ENCODE measurements at regions not wholly inside any gene's neighbourhood (a gene's known extent, or its start where the extent isn't known, plus 50 kb on each side); places are given as distances from the start of the nearest gene placed in this dataset.

DNA sequence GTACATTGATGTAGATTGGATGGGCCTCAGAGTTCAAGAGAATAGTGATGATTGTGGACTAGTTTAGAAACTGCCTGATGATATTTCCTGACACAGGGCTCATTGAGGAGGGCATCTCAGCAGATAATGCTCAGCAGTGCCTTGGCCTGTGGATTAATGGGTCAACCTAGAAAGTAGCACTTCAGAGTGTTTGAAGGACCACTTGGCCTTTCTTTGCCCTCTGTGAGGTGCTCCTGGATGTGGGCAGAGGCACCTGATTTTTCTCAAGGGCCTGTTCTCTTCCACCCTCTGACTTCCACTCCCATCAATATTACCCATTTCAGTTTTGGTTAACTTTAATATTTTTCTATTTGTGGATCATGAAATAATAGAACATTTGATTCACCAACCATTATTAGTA, 270.6 kb upstream of the BMP2 start:
- TF ChIP-seq EZH2 (IDR thresholded peaks at IDR 0.05; ENCODE audit: borderline replicate concordance, low read depth, low read length, severe bottlenecking) = no peak
- TF ChIP-seq, protein P1, sequence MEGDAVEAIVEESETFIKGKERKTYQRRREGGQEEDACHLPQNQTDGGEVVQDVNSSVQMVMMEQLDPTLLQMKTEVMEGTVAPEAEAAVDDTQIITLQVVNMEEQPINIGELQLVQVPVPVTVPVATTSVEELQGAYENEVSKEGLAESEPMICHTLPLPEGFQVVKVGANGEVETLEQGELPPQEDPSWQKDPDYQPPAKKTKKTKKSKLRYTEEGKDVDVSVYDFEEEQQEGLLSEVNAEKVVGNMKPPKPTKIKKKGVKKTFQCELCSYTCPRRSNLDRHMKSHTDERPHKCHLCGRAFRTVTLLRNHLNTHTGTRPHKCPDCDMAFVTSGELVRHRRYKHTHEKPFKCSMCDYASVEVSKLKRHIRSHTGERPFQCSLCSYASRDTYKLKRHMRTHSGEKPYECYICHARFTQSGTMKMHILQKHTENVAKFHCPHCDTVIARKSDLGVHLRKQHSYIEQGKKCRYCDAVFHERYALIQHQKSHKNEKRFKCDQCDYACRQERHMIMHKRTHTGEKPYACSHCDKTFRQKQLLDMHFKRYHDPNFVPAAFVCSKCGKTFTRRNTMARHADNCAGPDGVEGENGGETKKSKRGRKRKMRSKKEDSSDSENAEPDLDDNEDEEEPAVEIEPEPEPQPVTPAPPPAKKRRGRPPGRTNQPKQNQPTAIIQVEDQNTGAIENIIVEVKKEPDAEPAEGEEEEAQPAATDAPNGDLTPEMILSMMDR (IDR thresholded peaks at IDR 0.05; ENCODE audit: borderline replicate concordance, extremely low read depth, low read length, poor library complexity, severe bottlenecking) = no peak

All from DND-41 (cell line).